SU-DHL-6 (cell line): ENCODE measurements at regions not wholly inside any gene's neighbourhood (a gene's known extent, or its start where the extent isn't known, plus 50 kb on each side); places are given as distances from the start of the nearest gene placed in this dataset.

Experiments used
- EZH2phosphoT487 ChIP-seq: fragments of 200-600 bp; sonication (generic), shearing (Covaris generic); conservative IDR thresholded peaks from 2 replicates; pipeline ENCODE4 v1.6.1; 2018; ENCODE audit warnings: mild to moderate bottlenecking, antibody characterized with exemption, low read length, moderate library complexity, mixed read lengths
- TF ChIP-seq, protein P1 (sequence below): fragments of 200-600 bp; sonication (generic); IDR thresholded peaks from one replicate; pipeline ENCODE4 v1.5.1; 2017; ENCODE audit warnings: antibody characterized with exemption, mild to moderate bottlenecking, low read length, moderate library complexity; ENCODE audit not compliant: insufficient read depth, poor library complexity, severe bottlenecking

DNA sequence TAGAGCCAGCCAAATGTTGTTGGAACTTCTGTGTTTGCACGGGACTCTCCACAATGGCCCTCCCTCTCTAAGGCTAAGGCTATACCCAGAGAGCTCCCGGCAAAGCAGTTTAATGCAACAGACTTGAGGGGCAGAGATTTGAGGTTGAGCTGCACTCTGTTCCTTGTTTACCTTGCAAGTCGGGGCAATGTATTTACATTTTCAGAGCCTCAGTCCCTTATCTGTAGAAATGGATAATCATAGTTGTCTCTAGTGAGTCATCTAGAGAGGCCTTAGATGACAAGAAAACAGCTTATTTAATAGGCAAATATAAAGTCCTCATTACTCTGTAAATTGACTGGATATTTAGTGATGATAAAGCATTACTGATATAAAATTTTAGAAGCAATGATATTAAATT, 917.7 kb downstream of the MCTP2 start:
- no peak for TF ChIP-seq EZH2phosphoT487
- TF ChIP-seq, protein P1, sequence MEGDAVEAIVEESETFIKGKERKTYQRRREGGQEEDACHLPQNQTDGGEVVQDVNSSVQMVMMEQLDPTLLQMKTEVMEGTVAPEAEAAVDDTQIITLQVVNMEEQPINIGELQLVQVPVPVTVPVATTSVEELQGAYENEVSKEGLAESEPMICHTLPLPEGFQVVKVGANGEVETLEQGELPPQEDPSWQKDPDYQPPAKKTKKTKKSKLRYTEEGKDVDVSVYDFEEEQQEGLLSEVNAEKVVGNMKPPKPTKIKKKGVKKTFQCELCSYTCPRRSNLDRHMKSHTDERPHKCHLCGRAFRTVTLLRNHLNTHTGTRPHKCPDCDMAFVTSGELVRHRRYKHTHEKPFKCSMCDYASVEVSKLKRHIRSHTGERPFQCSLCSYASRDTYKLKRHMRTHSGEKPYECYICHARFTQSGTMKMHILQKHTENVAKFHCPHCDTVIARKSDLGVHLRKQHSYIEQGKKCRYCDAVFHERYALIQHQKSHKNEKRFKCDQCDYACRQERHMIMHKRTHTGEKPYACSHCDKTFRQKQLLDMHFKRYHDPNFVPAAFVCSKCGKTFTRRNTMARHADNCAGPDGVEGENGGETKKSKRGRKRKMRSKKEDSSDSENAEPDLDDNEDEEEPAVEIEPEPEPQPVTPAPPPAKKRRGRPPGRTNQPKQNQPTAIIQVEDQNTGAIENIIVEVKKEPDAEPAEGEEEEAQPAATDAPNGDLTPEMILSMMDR, result no peak
